ENCODE measurements at regions not wholly inside any gene's neighbourhood (a gene's known extent, or its start where the extent isn't known, plus 50 kb on each side); places are given as distances from the start of the nearest gene placed in this dataset.

- DNase-seq: no peak
These were observed 1530.6 kb downstream of the PLA2G4A start for GRCh38 chr1:188359315-188359714.

DNA sequence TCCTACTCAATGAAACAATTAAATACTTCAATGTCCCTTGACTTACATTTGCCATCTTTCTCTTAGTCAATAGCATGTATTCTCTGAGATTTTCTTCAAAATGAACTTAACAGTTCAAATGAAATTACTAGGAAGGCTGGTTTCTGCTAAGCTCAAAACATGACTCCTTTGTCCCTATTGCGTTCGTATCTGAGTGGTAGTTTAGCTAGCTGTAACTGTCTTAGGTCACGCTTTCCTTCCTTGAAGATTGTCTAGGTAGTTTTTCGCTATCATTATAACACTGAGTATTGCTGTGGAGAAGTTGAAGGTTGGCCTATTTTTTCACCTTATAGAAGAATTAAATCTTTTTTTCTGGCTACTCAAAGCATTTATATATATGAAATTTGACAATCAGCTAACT is 1535.2 kb downstream of the PLA2G4A start:
- DNase-seq: no peak

DNA sequence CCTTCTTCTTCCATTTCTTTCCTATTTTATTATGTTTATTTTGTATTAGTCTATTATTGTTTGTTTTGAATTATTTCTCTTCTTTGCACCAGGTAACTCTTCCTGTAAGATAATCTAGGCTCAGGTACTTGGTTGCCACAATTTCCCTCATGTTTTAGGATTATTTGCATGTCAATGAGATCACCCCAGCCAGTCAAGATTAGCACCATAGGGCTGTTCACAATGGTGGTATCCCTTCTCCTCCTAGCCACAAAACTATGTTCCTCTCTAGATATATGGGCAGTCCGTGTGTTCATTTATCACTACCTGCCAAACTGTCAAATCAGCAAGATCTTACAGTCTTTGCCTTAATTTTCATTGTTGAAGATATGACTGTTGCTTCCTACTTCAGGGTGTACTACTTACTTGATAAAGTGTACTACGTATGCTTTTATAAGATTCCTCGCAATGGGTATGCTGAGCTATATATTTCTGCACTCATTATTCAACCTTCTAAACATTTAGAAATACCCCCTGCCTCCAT is 1536.2 kb downstream of the PLA2G4A start:
- no peak for DNase-seq

- no peak for DNase-seq
These were observed 1537.1 kb downstream of the PLA2G4A start for GRCh38 chr1:188365874-188366273.

DNA sequence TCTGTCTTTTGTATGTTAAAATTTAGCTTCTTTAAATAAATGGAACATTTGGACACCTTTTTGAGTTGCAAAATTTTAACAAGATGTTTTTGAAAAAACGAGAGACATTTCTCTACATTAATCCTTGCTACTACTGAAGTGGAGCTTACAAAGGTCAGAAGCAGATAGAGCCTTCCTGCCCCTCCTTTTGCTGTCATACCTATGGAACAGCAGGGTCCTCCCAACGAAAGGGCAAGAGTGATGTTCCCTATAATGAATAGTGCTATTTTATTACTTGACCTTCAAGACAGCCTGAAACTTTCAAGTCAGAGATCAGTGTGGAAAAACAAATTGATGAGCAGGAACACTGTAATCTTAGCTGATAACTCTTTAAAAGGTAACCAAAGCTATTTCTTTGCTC is 1538.9 kb downstream of the PLA2G4A start:
- no peak for DNase-seq

DNA sequence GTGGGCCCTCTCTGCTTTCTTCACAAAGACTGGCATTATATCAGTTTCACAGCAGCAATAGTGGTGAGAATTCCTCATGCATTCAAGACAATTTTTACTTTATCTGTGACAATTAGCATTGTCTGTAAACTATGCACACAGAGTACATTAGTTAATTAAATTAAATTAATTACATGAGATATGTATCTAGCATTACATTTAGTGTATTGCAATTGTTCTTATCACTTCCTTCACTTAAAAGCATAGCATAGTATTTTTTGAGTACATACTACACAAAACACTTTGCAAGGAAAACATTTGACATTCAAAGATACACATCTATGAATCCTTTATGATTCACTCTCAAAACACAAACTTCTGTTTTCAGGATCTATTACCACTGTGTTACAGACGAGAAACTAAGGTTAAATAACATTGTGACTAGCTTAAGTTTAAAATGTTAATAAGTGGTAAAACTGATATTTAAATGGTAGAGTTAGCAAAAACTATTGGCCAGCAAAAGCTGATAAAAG is 1542.6 kb downstream of the PLA2G4A start:
- DNase-seq: no peak

- no peak for DNase-seq
These were observed 1544.1 kb downstream of the PLA2G4A start for GRCh38 chr1:188372821-188373220.

DNA sequence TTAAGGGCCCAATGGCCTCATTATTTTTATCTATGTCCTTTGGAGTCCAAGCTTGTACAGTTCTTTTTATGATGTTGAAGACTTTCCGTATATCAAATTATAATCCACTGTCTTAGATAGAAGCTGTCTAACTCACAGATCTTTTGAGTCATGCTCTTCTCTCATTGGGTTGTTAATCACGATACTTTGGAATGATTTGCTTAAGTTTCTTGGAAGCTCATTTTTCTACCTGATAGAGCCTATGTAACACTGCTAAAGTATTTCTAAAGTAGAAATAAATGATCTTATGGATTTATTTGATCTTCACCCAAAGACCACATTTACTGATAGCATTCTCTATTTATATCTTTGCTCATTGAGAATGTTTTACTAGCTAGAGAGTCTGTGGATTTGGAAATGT is 1554.1 kb downstream of the PLA2G4A start:
- DNase-seq: no peak

DNA sequence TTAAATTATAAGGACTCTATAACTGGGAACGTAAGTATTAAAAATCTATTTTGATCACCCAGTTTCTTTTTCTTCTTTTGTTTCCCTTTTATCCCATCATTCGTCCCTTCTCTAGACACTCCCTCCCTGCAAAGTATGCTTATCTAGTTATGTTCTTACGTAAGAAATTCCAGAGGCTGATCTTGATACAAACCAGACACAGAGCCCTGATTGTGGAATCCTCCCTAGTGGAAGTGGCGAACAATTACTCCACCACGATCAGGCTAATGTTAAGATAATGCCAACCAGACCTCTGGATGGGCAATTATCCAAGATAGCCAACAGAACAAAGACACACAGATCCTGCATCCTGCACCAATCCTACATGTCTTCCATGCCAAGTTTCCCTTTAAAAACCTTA is 1557.4 kb downstream of the PLA2G4A start:
- no peak for DNase-seq

DNA sequence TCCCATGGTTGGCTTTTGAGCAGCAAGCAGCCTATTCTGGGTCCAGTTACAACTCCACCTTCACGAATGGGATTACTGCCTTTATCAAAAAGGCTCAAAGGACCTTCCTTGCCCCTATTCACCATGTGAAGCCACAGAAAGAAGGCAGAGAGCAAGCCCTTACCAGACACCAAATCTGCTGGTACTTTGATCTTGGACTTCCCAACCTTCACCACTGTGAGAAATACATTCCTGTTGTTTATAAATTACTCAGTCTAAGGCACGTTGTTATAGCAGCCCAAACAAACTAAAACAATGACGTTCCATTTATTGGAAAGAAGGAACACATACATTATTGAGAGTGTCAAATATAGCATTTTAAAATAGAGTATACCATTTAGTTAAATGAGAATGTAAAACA is 1557.9 kb downstream of the PLA2G4A start:
- no peak for DNase-seq

- DNase-seq: no peak
These were observed 1565.9 kb downstream of the PLA2G4A start for GRCh38 chr1:188394677-188395076.

DNA sequence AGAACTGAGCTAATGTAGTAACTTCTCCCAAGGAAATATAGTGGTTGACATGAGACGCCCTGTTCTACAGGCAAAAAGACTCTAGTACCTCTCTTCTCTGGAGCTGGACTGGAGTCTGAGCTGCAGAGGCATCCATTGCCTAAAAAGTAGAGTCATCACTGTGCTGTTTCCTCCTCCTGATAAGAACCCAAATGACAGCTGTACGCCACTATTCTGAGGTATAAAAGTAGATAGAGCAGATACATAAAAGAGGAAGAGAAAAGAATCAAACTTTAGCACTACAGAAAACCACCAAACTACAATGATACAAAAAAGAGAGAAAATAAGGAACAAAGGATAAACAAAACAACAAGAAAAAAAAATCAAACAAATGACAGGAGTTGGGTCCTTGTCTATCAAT is 1568.8 kb downstream of the PLA2G4A start:
- no peak for DNase-seq

GRCh38 chr1:188402986-188403385 is 1574.2 kb downstream of the PLA2G4A start:
- no peak for DNase-seq

DNA sequence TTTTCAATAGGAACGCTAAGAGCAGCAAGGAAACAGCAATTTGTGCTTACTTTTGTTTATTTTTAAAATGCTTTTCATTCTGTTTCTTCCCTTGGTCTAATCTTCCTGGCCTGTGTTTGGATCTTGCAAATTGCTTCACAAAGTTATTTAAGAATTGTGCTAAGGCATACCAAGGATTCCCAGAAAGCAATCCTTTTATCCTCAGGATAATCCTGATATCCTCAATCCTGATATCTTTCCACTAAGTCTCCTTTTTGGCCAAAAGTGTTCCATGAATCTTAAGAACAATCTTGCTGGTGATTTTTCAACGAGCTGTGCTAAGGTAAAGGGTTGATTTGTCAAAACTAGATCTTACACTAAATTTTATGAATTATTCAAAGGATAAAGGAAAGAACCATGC is 1577.9 kb downstream of the PLA2G4A start:
- DNase-seq: no peak

DNA sequence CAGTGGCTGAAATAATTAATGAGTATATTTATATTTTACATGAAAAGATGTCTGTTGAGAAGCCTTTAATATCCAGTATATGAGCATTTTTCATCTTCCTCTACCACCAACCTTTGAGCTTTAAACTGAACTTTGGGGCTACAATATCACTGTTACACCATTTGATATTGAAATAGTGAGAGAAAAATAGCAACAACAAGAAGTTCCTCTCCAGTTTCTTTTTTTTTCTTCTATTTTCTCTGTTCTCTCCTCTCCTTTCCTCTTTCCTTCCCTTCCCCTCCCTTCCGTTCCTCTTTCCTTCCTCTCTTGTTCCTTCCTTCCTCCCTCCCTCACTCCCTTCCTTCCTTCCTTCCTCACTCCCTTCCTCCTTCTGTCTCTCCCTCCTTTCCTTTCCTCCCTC is 1591.4 kb downstream of the PLA2G4A start:
- no peak for DNase-seq

DNA sequence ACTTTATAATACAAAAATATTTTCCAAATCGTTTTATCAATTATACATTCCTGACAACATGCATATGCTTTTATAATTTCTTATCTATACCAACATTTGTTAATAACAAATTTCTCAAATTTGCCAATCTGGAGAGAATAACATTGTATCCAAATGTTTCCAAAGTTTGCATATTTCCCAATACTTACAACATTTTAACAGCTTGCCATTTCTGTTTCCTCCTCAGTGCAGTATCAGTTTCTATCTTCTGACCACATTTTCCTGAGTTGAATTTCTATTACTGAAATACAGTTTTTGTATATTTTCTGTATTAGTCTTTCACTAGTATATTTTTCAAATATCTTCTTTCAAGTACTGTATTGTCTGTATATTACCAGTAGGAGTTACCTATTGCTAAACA is 1594.3 kb downstream of the PLA2G4A start:
- DNase-seq: no peak

GRCh38 chr1:188424176-188424575 is 1595.4 kb downstream of the PLA2G4A start:
- DNase-seq: no peak

DNA sequence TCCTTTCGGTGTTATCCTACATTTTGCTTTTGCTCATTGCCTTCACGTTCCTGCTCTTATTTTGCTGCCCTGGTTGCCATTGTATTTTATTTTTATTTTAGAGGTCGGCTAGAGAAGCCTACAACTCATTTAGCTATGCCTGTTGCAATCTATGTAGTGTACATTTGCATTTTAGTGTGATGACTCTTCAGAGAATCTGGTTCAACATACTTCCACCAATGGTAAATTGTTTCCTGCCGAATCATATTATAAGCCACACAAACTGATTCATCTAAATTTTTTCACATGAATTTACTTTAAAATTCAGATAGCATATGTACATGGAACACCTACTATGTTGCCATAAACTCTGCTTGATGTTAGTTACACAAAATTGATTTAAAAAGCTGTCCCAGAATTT is 1596.9 kb downstream of the PLA2G4A start:
- DNase-seq: no peak

- DNase-seq: no peak
These were observed 1597.8 kb downstream of the PLA2G4A start for GRCh38 chr1:188426561-188426960.

DNA sequence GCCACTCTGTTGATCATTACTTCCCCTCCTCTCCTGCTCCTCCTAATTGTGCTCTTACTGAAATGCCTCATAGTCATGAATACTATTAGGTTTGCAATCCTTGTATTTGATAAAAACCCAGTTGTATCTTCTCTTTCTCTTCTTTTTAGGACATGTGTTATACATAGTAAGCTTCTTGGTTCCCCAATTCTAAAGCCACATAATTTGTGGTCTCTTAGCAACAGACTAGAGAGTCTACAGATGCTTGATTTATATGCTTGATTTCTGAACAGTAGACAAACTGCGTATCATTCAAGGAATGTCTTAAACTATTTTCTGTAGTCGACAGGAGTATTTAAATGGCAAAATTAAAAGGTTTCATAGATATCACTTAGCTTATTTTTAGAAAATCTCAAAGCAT is 1598.9 kb downstream of the PLA2G4A start:
- DNase-seq: no peak

- DNase-seq: no peak
These were observed 1600.6 kb downstream of the PLA2G4A start for GRCh38 chr1:188429386-188429785.

DNA sequence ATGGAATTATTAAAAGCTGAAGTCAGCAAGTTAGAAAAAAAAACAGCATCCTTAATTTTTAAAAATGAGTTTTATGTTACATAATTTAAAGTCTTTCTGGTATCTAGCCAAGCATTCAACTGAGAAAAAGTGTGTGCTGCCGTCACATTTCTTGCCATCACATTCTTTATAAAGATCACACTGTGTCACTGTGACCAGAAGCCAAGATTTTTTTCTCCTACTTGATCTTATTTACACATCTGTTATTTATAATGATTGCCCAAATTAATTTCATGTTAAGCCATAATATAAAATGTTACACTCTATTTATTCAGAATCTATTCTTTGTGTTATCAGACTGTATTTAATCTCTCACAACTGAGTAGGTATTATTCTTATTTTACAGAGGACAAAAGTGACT is 1603.7 kb downstream of the PLA2G4A start:
- no peak for DNase-seq

DNA sequence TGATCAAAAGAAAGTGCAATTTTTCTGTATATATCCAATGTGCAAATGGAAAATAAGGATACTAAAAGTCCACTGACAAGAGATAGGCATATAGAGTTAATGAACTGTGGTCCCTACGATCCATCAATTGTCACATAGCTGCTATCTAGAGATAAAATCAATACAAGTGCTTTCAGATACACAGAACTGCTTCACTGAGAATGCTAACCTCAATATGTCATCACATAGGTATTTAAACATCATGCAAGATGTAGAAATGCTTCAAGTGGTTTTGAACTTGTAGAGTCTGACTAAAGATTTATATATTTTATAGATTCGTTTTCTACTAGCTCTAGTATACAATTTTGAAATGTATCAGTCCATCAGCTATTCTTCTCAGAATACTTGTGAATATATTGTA is 1604.7 kb downstream of the PLA2G4A start:
- DNase-seq: no peak

GRCh38 chr1:188444526-188444925 is 1615.8 kb downstream of the PLA2G4A start:
- no peak for DNase-seq

DNA sequence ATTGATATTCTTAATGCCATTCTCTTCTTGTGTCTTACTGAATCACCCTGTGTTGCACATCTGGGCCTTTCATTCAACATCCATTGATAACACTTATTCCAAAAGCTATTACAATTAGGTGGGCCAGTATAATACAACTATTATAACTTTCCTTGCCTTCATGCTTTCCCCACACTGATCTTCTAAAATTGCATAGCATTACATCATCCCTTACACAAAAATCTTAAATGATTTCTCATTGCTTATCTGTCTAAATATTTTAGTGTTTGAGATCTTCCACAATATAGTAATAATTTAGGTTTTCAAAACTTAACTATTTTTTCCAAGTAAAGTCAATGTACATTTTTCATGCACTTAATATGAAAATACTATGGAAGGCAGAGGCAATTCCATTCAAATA is 1634.1 kb downstream of the PLA2G4A start:
- no peak for DNase-seq

GRCh38 chr1:188463919-188464318 is 1635.2 kb downstream of the PLA2G4A start:
- DNase-seq: no peak

All from T1000 (cell line).